GM19452 (cell line): ENCODE measurements at regions not wholly inside any gene's neighbourhood (a gene's known extent, or its start where the extent isn't known, plus 50 kb on each side); places are given as distances from the start of the nearest gene placed in this dataset.
"Not testable (repeated sequence)": the region's sequence is repeated elsewhere in the genome, so short reads cannot be mapped to it uniquely, and the experiment has no call there.

Experiments used
- ATAC-seq: cut with Tn5 transposase; IDR thresholded peaks from one replicate; pipeline ENCODE4 v1.9.1; 2021; ENCODE audit not compliant: unreplicated experiment

DNA sequence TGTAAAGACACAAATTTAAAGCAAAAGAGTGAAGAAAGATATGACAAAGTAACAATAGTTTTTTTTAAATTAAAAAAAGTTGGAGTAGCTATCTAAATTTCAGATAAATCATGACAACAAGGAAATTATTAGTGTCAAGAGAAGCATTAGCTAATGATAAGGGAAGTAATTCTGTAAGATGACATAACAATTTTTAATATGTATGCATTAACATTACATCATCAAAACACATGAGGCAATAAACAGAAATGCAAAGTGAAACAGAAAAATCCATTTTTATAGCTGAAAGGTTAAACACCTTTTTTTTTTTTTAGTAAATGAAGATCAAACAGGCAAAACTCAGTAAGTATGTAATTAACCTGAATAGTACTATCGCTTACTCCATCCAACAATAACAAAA lies 804.9 kb upstream of the PRR20A start:
- ATAC-seq: no peak

GRCh38 chr13:56338421-56338820 lies 802.3 kb upstream of the PRR20A start:
- ATAC-seq: no peak

DNA sequence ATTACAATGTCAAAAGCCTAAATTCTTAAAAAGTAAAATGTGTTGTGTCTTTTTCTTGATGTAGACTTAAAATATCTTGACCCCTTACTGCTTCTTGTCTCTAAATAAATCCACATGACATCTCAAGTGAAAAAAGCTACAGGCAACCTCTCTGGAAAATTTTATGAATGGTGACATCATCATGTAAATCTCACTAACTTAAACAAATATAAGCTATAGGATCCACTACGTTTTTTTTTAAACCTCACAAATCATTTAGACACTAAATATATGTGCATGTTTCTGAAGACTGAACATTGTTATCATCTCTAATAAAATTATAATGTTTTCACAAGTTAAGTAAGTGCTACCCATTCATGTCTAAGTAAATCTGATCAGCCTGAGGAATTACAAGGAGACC lies 793.7 kb upstream of the PRR20A start:
- ATAC-seq: no peak

GRCh38 chr13:56349866-56350265 lies 790.9 kb upstream of the PRR20A start:
- ATAC-seq: no peak

DNA sequence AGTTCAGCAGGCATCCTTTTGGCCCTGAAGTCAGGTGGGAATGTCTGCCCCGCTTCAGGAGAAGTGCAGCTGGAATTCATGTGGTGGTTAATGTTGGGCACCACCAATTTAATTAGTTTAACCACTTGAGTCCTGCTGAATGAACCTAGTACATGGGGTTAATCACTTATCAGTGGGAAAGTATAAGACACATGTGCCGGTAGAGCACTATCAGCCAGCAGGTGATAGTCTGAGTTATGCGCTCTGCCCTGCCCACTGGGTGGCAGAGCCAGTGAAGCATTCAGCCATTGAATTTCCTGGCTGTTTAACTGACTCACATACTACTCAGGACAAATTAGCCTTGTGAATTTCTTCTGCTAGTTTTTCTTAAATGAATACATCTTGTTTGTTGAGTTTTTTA lies 789.7 kb upstream of the PRR20A start:
- no peak for ATAC-seq

DNA sequence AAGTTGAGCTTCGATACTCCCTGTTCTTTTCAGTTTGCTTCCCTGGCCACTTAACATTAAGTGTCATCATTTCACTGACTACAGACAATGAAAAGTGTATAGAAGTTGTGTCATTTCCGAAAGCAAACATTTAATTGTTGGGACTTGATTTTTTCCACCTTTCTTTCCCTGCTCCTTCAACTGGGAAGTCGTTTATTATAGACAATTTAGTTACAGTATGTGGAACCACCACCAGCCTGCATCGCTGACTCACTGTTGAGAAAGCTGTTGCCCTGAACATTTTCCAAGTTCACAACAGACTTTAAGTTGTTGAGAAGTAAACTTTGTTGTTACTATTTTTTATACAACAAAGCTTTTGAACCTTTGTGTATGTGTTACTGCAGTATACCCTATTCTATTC lies 788.4 kb upstream of the PRR20A start:
- ATAC-seq: no peak

- no peak for ATAC-seq
These were observed 787.8 kb upstream of the PRR20A start for GRCh38 chr13:56352901-56353300.

GRCh38 chr13:56356690-56357089 lies 784.0 kb upstream of the PRR20A start:
- no peak for ATAC-seq

- ATAC-seq: no peak
These were observed 762.2 kb upstream of the PRR20A start for GRCh38 chr13:56378566-56378965.

DNA sequence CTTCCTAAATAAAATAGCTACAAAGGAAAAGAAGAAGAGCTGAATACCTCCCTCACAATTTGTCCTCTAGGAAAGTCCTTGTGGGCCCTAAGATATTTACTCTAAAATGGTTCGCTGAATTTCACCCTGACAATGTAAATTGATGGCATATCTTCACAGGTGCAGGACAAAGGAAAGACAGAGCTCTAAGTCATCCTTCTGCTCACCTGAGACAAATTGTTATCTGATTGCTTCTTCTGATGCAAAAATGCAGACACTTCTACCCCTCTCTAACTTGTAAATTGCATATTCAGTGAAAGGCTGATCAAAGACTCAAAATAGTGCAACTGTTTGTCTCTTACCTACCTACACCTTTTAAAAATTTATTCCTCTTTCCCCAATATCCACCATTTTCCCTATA lies 747.2 kb upstream of the PRR20A start:
- ATAC-seq: no peak

DNA sequence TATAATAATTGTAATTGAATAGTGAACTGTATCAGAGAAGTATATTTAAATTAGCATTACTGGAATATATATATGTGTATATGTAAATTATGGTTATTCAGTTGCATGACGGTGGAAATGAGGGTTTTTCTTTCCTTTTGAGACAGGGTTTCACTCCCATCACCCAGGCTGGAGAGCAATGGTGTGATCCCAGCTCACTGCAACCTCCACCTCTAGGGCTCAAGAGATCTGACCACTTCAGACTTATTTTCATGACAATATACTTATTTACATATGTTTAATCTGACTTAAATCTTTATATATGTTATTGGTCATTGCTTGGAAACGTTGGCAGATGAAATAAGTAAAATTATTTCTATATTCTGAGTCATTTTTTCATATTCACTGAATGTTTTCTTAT lies 744.4 kb upstream of the PRR20A start:
- ATAC-seq: no peak

DNA sequence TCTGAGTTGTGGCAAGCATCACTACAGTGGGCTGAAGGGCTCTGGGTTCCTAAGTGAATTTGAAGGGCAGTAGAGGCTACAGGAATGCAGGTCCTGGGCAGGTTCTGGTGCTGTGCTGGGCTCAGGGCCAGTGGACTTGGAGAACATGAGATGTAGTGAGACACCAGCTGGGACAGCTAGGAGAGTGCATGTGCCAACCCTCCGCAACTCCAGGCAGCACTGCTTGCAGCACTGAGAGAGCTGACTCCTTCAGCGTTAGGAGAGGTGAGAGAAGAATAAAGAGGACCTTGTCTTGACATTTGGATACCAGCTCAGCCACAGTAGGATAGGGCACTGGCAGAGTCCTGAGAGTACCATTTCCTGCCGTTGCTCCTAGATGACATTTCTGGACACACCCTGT lies 739.9 kb upstream of the PRR20A start:
- no peak for ATAC-seq

DNA sequence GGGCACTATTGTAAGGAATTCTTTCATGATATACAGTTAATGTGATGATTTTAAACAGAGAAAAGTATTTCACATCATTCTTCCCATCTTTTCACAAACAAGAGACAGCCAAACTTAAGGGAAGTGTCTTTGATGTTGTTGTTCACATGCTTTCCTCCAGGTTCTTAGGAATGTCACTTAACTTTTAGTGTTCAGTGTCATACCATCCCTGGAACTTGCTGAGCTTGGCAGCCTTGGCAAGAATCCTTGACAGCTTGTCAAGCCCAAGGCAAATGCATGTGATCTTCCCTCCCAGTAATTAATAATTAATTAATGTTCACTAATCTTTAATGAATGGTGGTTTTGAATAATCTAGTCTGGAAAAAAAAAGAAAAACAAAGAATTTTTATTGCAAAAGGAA lies 727.9 kb upstream of the PRR20A start:
- no peak for ATAC-seq

DNA sequence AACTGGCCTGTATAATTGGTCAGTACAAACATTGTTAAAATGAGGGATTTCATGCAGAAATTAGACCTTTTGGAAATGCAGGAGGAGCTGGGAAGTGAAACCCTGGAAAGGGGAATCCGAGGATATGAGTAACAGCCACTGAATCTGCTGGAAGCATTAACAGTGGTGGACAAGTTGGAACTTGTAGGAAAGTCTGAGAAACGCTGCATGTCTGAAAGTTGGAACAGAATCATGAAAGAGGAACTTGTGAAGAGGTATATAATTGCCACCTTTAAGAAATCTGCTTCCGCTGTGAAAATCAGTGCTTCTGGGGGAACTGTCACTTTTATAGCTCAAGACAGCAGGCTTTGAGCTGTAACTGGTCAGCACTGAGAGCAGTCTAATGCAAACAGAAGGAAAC lies 716.5 kb upstream of the PRR20A start:
- ATAC-seq: no peak

DNA sequence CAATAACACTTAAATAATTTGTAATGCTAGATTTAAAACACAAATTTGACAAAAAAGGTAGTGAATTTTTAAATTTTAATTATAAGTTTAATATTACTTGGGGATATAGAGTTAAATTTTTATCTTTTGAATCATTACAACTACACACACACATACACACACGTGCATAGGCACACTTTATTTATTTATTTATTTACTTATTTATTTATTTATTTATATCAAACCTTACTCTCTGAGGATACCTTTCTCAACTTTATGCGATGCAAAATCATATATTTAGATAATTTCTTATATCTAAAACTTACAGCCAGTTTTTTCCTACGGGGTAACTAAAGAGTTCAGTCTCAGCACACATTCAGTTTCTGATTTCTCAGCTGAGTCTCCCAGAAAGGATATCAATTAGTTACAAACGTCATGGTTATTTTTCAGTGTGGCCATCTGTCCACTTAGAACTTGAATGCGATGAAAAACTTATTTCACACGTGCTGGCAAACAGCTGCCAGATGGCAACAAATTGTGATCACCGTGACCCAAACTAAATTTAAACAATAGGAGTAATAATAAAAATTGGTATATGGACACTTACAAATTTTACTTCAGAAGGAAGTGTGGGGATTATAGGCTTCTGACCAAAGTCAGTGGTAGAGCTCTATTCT lies 683.1 kb upstream of the PRR20A start:
- ATAC-seq: no peak

- ATAC-seq: no peak
These were observed 681.4 kb upstream of the PRR20A start for GRCh38 chr13:56459286-56459685.

DNA sequence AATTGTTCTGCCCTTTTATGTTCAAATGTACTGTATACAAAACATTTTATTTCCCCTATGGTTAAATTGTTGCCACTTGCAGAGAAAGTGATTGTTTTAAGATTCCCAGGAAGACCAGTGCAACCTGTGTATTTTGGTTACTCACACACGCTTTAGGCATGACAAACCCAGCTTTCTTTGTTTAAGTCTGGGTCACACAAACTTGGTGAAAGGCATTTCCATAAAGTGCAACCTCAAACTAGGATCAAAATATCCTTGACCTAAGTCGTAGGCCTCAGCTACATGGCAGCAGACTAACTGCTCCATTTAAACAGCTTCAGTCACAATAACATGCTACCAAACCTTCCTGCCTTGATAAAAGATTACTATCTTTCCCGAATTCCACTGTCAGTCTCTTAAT lies 639.0 kb upstream of the PRR20A start:
- no peak for ATAC-seq

DNA sequence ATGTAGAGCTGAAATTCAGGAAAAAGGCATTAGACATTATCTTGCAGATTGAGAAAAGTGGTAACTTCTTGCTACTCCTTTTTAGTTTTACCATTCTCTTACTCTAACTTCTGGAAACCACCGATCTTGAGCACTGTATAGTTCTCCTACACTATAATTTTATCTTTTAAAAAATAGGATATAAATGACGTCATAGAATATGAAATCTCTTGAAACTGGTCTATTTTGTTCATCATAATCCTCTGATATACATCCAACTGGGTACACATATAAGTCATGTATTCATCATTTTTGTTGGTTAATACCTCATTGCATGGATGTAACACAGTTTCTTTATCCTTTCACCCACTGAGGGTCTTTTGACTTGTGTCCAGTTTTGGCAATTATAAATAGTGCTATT lies 629.9 kb upstream of the PRR20A start:
- no peak for ATAC-seq

DNA sequence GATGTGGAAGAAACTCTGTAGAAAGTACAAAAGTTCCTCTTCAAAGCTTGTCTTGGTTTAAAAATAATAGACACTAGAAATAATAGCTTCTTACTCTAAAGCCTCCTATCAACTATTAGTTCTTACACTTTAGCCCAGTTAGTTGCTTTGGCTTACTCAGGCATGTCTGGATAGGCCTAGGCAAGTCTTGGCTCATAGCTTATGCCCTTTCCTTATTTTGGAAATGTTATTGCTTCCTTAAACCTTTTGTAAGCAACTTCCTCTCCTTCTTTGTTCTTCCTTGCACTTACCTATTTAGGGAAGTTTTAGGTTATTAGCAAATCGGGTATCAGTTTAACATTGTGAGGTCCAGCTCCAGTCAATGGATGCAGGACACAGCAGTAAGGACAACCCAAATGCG lies 628.4 kb upstream of the PRR20A start:
- ATAC-seq: not testable (repeated sequence)

DNA sequence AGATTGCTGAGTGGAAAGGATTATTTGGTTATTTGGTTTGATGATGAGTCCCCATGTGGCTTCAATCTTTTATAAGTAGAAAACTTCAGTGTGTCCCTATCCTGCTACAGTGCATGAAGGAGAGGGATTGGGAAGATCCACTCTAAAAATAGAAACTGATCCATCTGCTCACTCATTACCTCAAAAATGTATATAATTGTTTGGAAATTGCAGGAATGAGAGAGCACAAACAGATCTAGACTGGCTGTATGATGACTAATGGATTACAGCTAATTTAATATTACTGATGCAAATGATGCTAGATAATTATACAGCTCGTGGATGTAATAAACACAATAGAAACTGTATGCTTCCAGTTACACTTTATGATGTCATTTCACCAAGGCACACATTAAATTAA lies 625.3 kb upstream of the PRR20A start:
- ATAC-seq: no peak

GRCh38 chr13:56528040-56528790 lies 612.5 kb upstream of the PRR20A start:
- ATAC-seq: no peak

DNA sequence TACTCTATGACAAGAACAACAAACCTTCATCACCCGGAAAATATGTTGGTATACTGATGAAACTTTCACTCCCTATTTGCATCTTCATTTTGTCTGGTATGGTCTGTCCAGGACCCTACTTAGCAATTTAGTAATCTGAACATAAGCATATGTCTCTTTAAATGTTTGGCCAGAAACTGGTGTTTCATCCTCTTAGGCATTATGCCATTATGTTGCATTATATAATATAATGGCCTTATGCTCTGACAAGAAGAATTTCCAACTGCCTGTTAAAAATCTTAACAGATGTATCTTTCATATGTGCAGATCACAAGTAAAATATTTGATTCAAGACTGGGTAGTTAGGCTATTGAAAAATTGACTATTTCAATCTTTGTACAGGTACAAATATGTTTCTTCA lies 610.6 kb upstream of the PRR20A start:
- no peak for ATAC-seq

- not testable (repeated sequence) for ATAC-seq
These were observed 592.8 kb upstream of the PRR20A start for GRCh38 chr13:56547921-56548320.
